ENCODE measurements at regions not wholly inside any gene's neighbourhood (a gene's known extent, or its start where the extent isn't known, plus 50 kb on each side); places are given as distances from the start of the nearest gene placed in this dataset.

- no peak overlapping the region for H2AFZ ChIP-seq (ENCODE audit: low read depth, low read length)
- no peaks in the 10 kb centered on the region for H3K36me3 ChIP-seq (ENCODE audit: control insufficient read depth in 2 of 2, extremely low read depth in 1 of 2, insufficient read depth in 2 of 2, low read length in 2 of 2)
- ChIA-PET CTCF (no interaction called here), POLR2A (no interaction called here)
- dilution Hi-C loops (cut with MboI; ENCODE audit: extremely low pct_ligation_motif_present, low sequenced_read_pairs) (no loop called here), intact Hi-C loops (cut with micrococcal nuclease) (no loop called here)
- H3K9me3 ChIP-seq (replicated peaks; ENCODE audit: control insufficient read depth, insufficient read depth, low read length), result no peaks in the 10 kb centered on the region
- no peaks in the 10 kb centered on the region for H3K79me2 ChIP-seq (ENCODE audit: control insufficient read depth, insufficient read depth, low read length)
- no peak for TF ChIP-seq MAX (IDR thresholded peaks at IDR 0.05; ENCODE audit: insufficient read depth, insufficient read length)
- no peak for TF ChIP-seq JUN (IDR thresholded peaks at IDR 0.05; ENCODE audit: borderline replicate concordance, insufficient read depth, insufficient read length, low read depth)
- TF ChIP-seq EZH2 (IDR thresholded peaks at IDR 0.05; ENCODE audit: borderline replicate concordance, low read depth, low read length, severe bottlenecking), result no peak
- TF ChIP-seq POLR2A (IDR thresholded peaks at IDR 0.05; ENCODE audit: low read depth, low read length), result no peak
- H4K20me1 ChIP-seq (replicated peaks; ENCODE audit: control insufficient read depth, extremely low read depth, insufficient read depth, low read length), result no peaks in the 10 kb centered on the region
- H3K4me3 ChIP-seq (replicated peaks in 1 of 3; ENCODE audit: insufficient read depth in 1 of 3, low read depth in 1 of 3, low read length in 3 of 3), result no peak overlapping the region
- no peaks in the 10 kb centered on the region for H3K9me1 ChIP-seq (replicated peaks; ENCODE audit: control insufficient read depth, extremely low read depth, insufficient read depth, low read length)
- DNase-seq (ENCODE audit: low read depth, low spot score), result no peak
- no TSS peak for BruUV-seq (replicated peaks)
- no peak for FAIRE-seq
- no peak overlapping the region for H3K27ac ChIP-seq (ENCODE audit: insufficient read depth, low read depth, low read length)
- no peak overlapping the region for H3K9ac ChIP-seq (replicated peaks; ENCODE audit: extremely low read depth, insufficient read depth, low read length)
- no peaks in the 10 kb centered on the region for H3K27me3 ChIP-seq (ENCODE audit: control insufficient read depth in 2 of 2, insufficient read depth in 2 of 2, low read length in 2 of 2)
- H3K4me1 ChIP-seq (ENCODE audit: control insufficient read depth, extremely low read depth, insufficient read depth, low read length), result no peaks in the 10 kb centered on the region
- H3K4me2 ChIP-seq (ENCODE audit: insufficient read depth, low read length), result no peak overlapping the region
These were observed 200.1 kb upstream of the SHH start for GRCh38 chr7:156012412-156012811.

GRCh38 chr7:156009569-156009968 is 197.3 kb upstream of the SHH start:
- H3K4me1 ChIP-seq (ENCODE audit: control insufficient read depth, extremely low read depth, insufficient read depth, low read length), result no peaks in the 10 kb centered on the region
- FAIRE-seq, result no peak

More at GRCh38 chr7:156009569-156009968, 197.3 kb upstream of the SHH start:
- ChIA-PET CTCF (no interaction called here), POLR2A (no interaction called here)
- H2AFZ ChIP-seq (ENCODE audit: low read depth, low read length), result no peak overlapping the region
- no peak overlapping the region for H3K9ac ChIP-seq (replicated peaks; ENCODE audit: extremely low read depth, insufficient read depth, low read length)
- H3K9me3 ChIP-seq (replicated peaks; ENCODE audit: control insufficient read depth, insufficient read depth, low read length), result no peaks in the 10 kb centered on the region
- H3K9me1 ChIP-seq (replicated peaks; ENCODE audit: control insufficient read depth, extremely low read depth, insufficient read depth, low read length), result no peaks in the 10 kb centered on the region
- no peak overlapping the region for H3K4me2 ChIP-seq (ENCODE audit: insufficient read depth, low read length)
- no TSS peak for BruUV-seq (replicated peaks)
- no peaks in the 10 kb centered on the region for H3K79me2 ChIP-seq (ENCODE audit: control insufficient read depth, insufficient read depth, low read length)
- no peaks in the 10 kb centered on the region for H3K36me3 ChIP-seq (ENCODE audit: control insufficient read depth in 2 of 2, extremely low read depth in 1 of 2, insufficient read depth in 2 of 2, low read length in 2 of 2)
- H3K27ac ChIP-seq (ENCODE audit: insufficient read depth, low read depth, low read length), result no peak overlapping the region
- dilution Hi-C loops (cut with MboI; ENCODE audit: extremely low pct_ligation_motif_present, low sequenced_read_pairs) (no loop called here), intact Hi-C loops (cut with micrococcal nuclease) (no loop called here)
- H3K27me3 ChIP-seq (ENCODE audit: control insufficient read depth in 2 of 2, insufficient read depth in 2 of 2, low read length in 2 of 2), result no peaks in the 10 kb centered on the region
- DNase-seq (ENCODE audit: low read depth, low spot score), result no peak
- no peak overlapping the region for H3K4me3 ChIP-seq (replicated peaks in 1 of 3; ENCODE audit: insufficient read depth in 1 of 3, low read depth in 1 of 3, low read length in 3 of 3)
- TF ChIP-seq POLR2A (IDR thresholded peaks at IDR 0.05; ENCODE audit: low read depth, low read length) (no peak), POLR2AphosphoS5 (IDR thresholded peaks at IDR 0.05; ENCODE audit: insufficient read depth, low read depth, low read length) (no peak), MAX (IDR thresholded peaks at IDR 0.05; ENCODE audit: insufficient read depth, insufficient read length) (no peak), EZH2 (IDR thresholded peaks at IDR 0.05; ENCODE audit: borderline replicate concordance, low read depth, low read length, severe bottlenecking) (no peak), FOS (IDR thresholded peaks at IDR 0.05; ENCODE audit: borderline replicate concordance, insufficient read depth, low read length) (no peak), JUN (IDR thresholded peaks at IDR 0.05; ENCODE audit: borderline replicate concordance, insufficient read depth, insufficient read length, low read depth) (no peak), GATA2 (IDR thresholded peaks at IDR 0.05; ENCODE audit: insufficient read depth, insufficient read length, low read depth, low read length) (no peak), MYC (IDR thresholded peaks at IDR 0.05; ENCODE audit: low read depth, low read length) (no peak), CTCF (IDR thresholded peaks at IDR 0.05; ENCODE audit: extremely low read depth in 1 of 2, insufficient read depth in 1 of 2, low read depth in 1 of 2, low read length in 2 of 2) (no peak)
- no peaks in the 10 kb centered on the region for H4K20me1 ChIP-seq (replicated peaks; ENCODE audit: control insufficient read depth, extremely low read depth, insufficient read depth, low read length)
